ENCODE measurements at regions not wholly inside any gene's neighbourhood (a gene's known extent, or its start where the extent isn't known, plus 50 kb on each side); places are given as distances from the start of the nearest gene placed in this dataset.

DNA sequence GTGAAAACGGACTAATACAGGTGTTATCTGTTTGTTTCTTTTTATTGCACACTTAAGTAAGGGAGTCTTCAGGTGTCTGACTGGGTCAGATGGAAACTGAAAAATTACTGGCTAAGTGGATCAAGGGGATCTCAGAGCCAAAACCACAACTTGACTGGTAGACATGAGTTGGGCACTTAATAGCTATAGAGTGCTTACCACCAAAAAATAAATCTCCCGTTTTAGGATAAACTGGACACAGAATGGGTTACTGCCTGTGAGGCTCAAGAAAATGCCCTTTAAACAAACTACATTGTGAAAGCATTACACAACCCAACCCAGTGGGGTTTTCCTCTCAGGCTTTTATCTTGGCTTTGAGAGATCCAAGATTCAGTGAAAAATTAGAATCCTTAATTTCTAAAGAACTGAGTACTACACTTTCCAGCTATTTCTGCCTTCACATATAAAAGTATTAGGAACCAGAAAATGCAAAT, 134.0 kb upstream of the LYPLAL1 start:
- TF ChIP-seq, protein P1, sequence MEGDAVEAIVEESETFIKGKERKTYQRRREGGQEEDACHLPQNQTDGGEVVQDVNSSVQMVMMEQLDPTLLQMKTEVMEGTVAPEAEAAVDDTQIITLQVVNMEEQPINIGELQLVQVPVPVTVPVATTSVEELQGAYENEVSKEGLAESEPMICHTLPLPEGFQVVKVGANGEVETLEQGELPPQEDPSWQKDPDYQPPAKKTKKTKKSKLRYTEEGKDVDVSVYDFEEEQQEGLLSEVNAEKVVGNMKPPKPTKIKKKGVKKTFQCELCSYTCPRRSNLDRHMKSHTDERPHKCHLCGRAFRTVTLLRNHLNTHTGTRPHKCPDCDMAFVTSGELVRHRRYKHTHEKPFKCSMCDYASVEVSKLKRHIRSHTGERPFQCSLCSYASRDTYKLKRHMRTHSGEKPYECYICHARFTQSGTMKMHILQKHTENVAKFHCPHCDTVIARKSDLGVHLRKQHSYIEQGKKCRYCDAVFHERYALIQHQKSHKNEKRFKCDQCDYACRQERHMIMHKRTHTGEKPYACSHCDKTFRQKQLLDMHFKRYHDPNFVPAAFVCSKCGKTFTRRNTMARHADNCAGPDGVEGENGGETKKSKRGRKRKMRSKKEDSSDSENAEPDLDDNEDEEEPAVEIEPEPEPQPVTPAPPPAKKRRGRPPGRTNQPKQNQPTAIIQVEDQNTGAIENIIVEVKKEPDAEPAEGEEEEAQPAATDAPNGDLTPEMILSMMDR (conservative IDR thresholded peaks at IDR 0.05; ENCODE audit: low read depth, low read length), result no peak
- no peak overlapping the region for H3K4me3 ChIP-seq (ENCODE audit: low read length)
- no peak for DNase-seq (ENCODE audit: low read depth)

DNA sequence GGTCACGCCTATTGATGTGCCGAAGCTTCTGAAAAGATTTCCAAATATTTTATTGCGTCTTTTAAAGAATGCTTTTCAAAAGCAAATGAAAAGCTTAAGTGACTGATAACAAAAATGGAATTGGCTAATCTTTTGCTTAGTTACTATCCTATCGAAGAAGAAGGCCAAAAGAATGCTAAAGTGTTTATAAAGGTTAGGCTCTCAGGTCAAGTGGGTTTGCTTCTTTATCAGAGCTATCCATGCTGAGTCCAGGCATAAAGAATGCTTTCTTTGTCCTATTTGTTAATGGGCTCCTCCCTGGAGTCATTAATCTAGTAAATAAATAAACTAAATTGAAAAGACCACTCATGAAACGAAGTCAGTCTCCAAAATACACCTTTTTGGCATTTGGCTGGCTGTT, 133.4 kb upstream of the LYPLAL1 start:
- DNase-seq (ENCODE audit: low read depth), result no peak
- TF ChIP-seq, protein P1 (conservative IDR thresholded peaks at IDR 0.05; ENCODE audit: low read depth, low read length), result no peak
- H3K4me3 ChIP-seq (ENCODE audit: low read length), result no peak overlapping the region

DNA sequence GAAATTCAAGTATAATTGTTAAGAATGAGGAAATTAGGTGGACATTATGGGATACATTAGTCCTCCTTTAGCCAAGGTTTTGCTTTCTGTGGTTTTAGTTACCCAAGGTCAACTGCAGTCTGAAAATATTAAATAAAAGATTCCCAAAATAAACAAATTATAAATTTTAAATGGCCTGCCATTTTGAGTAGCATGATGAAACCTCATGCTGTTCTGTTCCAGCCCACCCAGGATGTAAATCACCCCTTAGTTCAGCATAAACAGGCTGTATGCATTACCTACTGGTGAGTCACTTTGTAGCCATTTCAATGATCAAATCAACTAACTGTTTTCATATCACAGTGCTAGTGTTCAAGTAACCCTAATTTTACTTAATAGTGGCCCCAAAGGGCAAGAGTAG, 132.5 kb upstream of the LYPLAL1 start:
- H3K4me3 ChIP-seq (ENCODE audit: low read length), result no peak overlapping the region
- peak; percentile 32 for DNase-seq (ENCODE audit: low read depth)
- TF ChIP-seq, protein P1 (conservative IDR thresholded peaks at IDR 0.05; ENCODE audit: low read depth, low read length), result no peak

DNA sequence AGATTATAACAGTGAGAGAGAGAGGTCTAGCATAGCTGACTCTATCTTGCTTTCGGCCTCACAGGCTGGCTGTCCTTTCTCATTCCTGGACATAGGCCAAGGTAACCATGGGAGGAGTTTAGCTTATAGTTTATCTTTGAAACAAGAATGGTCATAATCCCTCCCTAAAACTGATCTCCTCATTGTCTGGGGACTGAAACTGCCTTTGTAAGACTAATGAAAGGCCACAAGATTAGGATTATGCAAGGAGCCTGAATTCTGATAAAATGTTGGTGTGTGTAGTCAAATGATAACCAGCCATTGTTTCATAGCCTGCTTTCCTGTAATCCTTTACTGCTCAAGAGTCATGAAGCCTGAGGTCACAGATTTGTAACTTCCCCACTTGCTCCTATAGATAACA, 131.9 kb upstream of the LYPLAL1 start:
- DNase-seq (ENCODE audit: low read depth), result peak; percentile 65
- no peak overlapping the region for H3K4me3 ChIP-seq (ENCODE audit: low read length)
- TF ChIP-seq, protein P1 (conservative IDR thresholded peaks at IDR 0.05; ENCODE audit: low read depth, low read length), result no peak

DNA sequence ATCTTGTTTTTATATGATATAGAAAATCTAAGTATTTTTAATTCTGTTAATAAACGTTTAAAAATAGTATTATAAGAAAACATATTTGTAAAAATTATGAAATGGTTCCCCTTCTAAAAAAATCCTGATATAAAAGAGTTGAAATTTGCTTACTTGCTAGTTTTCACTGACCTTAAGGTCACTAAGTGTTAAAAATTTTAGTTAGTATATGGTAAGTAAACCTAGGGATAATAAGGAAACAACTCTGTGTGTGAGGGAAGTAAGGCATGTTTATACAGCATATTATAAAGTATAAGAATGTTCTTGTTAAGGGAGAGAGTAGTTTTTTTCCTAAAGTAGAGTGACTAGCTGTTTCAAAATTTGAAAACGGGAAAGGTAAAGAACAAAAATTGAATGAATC, 130.9 kb upstream of the LYPLAL1 start:
- no peak for DNase-seq (ENCODE audit: low read depth)
- TF ChIP-seq, protein P1 (conservative IDR thresholded peaks at IDR 0.05; ENCODE audit: low read depth, low read length), result no peak
- H3K4me3 ChIP-seq (ENCODE audit: low read length), result no peak overlapping the region

DNA sequence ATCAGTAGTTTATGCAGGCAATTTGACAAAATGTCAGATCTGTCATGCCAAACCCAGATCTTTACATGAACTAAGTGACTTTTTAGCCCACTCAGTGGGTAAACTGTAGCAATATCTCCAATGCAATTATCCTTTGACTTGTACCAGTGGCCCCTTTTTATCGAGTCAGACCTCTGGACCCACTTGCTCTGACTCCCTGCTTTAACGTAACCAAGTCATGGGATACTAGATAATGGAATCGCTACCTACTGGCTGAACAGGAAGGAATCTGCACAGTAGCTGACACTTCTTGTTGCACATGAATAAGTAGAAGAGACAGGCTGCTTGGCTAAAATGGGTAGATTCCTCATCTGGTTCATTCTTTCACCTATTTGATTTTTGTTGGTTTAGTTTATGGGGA, 128.4 kb upstream of the LYPLAL1 start:
- TF ChIP-seq, protein P1 (conservative IDR thresholded peaks at IDR 0.05; ENCODE audit: low read depth, low read length), result no peak
- no peak for DNase-seq (ENCODE audit: low read depth)
- H3K4me3 ChIP-seq (ENCODE audit: low read length), result no peak overlapping the region

DNA sequence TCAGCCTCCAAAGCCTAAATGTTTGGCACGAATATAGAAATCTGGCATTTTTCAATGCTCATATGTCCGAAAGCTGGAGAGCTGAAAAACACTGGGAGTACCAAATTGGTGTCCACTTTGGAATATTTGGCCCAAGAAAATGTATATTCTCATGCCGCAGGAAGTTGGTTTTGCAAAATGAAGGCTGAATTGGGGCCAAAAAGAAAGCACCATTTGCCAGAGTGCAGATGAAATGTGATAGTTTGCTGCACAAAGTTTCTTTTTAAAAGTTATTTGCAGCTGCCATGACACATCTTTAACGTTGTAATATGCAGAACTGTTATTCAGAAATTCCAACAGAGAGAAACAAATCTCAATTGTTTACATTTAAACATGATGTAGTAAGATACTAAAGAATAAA, 124.2 kb upstream of the LYPLAL1 start:
- no peak for DNase-seq (ENCODE audit: low read depth)

More for the DNA sequence above, 124.2 kb upstream of the LYPLAL1 start:
- TF ChIP-seq, protein P1 (conservative IDR thresholded peaks at IDR 0.05; ENCODE audit: low read depth, low read length), result no peak
- no peak overlapping the region for H3K4me3 ChIP-seq (ENCODE audit: low read length)
